ENCODE measurements at regions not wholly inside any gene's neighbourhood (a gene's known extent, or its start where the extent isn't known, plus 50 kb on each side); places are given as distances from the start of the nearest gene placed in this dataset.

DNA sequence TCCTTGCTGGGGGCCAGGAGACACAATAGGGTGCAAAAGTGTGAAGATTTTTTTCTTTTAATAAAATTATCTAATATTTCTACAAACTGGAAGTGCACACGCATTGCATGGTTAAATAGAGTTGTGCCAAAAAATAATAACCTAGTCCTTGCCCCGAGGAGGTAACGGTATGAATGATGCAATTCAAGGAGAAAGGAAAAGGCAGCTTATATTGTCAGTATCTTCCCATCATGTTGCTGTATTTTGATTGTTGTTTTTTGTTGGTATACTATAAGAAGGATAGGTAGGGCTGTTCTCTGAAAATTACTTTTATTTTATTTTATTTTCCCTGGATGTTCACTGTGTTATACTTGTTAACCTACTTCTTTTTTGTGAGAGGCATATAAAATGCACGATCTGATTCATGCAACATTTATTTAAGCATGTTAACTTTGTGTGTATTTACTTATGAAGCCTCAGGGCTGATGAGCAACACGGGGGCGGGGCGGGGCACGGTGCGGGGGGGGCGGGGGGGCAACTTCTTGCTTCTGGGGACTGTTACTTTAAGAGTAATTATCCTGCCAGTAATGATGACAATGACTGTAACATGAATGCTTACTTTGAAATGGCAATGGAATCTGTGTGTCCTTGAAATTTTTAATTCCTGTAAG, 118.6 kb downstream of the AQP4 start:
- TF ChIP-seq, protein P1, sequence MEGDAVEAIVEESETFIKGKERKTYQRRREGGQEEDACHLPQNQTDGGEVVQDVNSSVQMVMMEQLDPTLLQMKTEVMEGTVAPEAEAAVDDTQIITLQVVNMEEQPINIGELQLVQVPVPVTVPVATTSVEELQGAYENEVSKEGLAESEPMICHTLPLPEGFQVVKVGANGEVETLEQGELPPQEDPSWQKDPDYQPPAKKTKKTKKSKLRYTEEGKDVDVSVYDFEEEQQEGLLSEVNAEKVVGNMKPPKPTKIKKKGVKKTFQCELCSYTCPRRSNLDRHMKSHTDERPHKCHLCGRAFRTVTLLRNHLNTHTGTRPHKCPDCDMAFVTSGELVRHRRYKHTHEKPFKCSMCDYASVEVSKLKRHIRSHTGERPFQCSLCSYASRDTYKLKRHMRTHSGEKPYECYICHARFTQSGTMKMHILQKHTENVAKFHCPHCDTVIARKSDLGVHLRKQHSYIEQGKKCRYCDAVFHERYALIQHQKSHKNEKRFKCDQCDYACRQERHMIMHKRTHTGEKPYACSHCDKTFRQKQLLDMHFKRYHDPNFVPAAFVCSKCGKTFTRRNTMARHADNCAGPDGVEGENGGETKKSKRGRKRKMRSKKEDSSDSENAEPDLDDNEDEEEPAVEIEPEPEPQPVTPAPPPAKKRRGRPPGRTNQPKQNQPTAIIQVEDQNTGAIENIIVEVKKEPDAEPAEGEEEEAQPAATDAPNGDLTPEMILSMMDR (IDR thresholded peaks at IDR 0.05; ENCODE audit: low read depth, low read length, poor library complexity, severe bottlenecking), result no peak
- no peak for TF ChIP-seq EZH2phosphoT487 (IDR thresholded peaks at IDR 0.05; ENCODE audit: borderline replicate concordance, low read length)
